GM21447 (cell line): ENCODE measurements at regions not wholly inside any gene's neighbourhood (a gene's known extent, or its start where the extent isn't known, plus 50 kb on each side); places are given as distances from the start of the nearest gene placed in this dataset.

ENCODE experiments used
- ATAC-seq: cut with Tn5 transposase; IDR thresholded peaks from one replicate; pipeline ENCODE4 v1.9.1; 2021; ENCODE audit not compliant: unreplicated experiment

DNA sequence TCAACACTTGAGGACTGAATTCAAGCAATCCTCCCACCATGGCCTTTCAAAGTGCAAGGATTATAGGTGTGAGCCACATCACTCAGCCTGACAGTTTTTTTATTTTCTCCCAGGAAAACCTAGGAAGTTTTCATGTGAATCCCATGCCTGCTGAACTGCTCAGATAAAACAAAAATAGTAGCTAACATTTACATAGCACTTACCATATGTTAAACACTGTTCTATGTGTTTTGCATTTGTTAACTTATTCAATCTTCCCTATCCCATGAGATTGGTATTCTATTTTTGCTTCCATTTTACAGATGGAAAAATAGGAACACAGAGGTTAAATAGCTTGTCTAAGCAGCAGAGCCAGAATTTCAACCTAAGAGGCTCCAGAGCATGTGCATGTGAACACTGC is 157.4 kb upstream of the KCTD1 start:
- no peak for ATAC-seq

DNA sequence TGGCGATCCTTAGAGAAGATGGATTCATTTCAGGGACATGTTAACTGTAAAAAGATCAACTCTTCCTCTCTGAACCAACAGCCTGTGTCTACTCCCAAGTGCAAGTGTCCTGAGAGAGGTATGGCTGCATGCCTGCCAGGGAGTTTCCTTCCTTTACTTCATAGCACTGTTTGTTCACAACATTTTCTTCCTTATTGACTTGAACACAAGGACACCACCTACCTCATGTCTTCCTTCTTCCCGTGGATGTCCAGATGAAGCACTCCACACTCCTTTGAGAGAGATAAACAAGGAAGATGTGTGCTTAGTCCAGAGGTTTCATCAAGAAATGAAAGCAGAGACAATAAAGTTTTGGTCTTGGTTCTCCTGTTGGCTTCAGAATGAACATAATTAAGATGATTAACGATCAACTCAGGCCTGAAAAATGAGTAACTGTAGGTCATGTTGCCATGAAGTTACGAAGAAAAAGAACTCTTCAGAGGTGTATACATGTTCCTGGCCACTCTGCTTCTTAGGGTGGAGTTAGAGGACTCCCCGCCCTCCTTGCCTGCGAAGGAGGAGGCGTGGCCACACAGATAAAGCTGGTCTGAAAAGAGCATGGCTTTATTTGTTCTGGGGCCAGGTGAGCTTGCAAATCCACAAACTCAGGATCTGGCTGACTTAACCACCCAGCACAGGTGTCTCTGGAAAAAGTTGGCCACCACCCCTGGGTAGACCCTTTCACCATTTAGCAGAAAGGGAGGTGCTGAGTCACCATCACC is 155.0 kb upstream of the KCTD1 start:
- ATAC-seq: no peak

- ATAC-seq: no peak
Observed at GRCh38 chr18:26702086-26702485, 153.7 kb upstream of the KCTD1 start.

GRCh38 chr18:26700728-26701127 is 152.4 kb upstream of the KCTD1 start:
- no peak for ATAC-seq

- ATAC-seq: no peak
Observed at GRCh38 chr18:26700201-26700600, 151.8 kb upstream of the KCTD1 start.

DNA sequence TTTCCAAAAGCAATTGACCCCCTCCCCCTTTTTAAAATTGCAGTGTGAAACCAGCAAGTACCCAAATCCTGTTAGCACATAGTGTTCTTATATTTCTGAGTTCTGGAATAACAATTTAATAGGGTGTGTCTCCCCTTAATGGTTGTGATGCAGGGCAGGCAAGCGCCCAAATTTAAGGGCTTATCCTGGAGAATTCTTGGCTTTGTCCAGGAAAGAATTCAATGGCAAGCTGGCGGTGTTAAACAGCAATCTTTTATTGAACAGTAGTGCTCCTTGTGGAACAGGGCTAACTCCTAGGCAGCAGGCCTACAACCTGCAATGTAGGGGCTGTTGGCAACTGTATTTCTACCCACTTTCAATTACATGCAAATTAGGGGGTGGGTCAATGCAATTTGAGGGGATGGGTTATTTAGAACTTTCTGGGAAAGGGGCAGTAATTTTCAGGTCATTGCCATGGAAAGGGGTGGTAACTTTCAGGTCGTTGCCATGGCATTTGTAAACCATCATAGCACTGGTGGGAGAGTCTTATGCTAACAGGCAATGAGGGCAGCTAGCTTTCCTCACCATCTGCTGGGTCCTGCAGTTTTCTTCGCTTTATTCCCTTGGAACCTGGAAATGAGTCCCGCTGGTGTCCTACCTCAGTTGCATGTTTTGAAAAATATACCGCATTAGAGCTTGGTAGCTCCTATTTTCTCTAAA is 149.0 kb upstream of the KCTD1 start:
- ATAC-seq: no peak

- ATAC-seq: no peak
Observed at GRCh38 chr18:26696786-26697185, 148.4 kb upstream of the KCTD1 start.

DNA sequence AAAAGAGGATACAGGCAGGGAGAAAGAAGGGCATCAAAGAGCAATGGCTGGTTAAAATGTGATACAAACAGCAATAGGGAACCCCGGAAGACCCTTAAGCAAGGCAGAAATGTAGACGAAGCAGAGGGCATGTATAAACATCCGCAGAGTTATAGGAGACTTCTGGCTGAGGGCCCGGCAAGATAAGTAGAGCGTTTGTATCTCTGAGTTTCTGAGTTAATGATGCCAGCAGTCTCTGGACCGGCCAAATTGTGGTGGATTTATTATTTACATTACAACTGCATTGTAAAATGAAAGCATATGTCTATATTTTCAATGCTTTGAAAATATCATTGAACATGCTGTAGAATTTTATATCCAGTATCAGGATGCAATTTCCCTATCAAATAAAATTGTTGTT is 148.0 kb upstream of the KCTD1 start:
- ATAC-seq: no peak

GRCh38 chr18:26689226-26689879 is 141.0 kb upstream of the KCTD1 start:
- no peak for ATAC-seq

DNA sequence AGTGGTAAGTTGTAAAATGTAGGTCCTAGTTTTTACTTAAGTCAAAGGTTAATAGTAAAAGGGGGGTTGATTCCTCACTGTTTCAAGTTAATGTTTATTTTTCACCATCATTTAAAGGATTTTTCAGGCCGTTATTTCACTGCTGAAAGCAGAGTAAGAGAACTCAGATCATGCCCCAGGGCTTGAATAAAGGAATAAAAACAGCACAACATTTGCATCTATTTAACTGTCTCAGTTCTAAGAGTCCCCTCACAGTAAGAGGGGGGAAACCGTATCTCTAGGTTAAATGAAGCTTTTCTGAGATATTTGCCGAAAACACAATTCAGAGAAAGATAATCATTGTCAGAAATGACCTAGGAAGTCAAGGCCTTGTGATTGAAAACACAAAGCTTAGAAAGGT is 138.2 kb upstream of the KCTD1 start:
- no peak for ATAC-seq

DNA sequence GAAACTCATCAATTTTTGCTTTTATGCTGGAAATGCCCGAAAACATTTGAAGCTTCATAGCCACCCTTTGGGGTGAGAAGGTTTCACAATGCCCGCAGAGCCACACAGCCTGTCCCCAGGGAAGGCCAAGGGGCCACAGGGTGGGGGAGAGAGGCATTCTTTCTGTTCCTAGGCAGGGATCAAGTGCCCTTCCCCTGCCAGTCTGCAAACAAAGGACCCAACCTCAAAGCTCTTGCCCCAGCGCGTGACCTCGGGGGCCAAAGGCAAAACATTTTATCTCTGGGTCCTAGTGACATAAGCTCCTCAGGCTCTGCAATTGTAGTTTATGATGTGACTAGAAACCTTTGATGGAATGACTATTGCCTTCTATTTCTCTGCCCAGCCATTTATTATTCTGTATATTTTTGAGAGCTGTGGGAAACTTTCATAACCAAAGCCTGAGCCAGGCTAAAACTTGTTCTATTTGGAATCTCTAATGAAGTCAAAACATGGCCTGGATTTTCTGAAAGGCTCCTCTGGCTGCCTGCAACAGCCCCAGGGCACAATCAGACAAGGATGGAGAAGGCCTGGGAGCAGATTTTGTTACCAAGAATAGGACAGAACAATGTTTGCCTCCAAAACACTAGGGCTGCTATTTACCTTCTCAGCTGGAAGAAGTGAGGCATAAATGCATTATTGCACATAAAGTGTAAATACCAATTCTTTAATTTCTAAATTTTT is 137.2 kb upstream of the KCTD1 start:
- ATAC-seq: no peak

GRCh38 chr18:26677957-26678356 is 129.6 kb upstream of the KCTD1 start:
- no peak for ATAC-seq

DNA sequence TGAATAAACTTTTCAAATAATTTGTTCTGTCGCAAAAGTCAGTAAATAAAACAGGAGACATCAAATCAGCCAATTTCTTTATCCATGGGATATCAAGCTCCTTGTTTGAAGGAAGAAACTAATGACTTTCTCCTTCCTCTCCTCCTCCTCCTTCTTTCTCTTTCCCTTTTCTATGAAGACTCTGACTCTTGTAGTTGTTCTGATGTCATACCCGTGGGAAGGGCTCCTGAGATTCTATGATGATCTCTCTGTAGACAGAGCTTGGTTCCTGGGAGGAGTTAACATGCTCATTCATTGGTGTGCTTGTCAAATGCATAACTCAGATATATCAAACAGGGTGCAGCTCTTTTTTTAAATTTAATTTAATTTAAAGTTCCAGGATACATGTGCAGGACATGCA is 118.7 kb upstream of the KCTD1 start:
- ATAC-seq: no peak

- ATAC-seq: no peak
Observed at GRCh38 chr18:26662996-26663395, 114.6 kb upstream of the KCTD1 start.

GRCh38 chr18:26657631-26658581 is 109.6 kb upstream of the KCTD1 start:
- ATAC-seq: no peak

GRCh38 chr18:26656944-26657536 is 108.7 kb upstream of the KCTD1 start:
- no peak for ATAC-seq

GRCh38 chr18:26656431-26656943 is 108.1 kb upstream of the KCTD1 start:
- ATAC-seq: no peak

- ATAC-seq: no peak
Observed at GRCh38 chr18:26655525-26656430, 107.4 kb upstream of the KCTD1 start.
